K562 (cell line): ENCODE measurements at regions not wholly inside any gene's neighbourhood (a gene's known extent, or its start where the extent isn't known, plus 50 kb on each side); places are given as distances from the start of the nearest gene placed in this dataset.

Experiments used
- CEBPB ChIP-seq: fragments of 450-650 bp; IDR thresholded peaks from 2 replicates; pipeline ENCODE4 v1.6.1; 2016; ENCODE audit warnings: missing genetic modification characterization, missing compliant biosample characterization
- ETV1 ChIP-seq: fragments of 450-650 bp; conservative IDR thresholded peaks from 2 replicates; pipeline ENCODE4 v1.6.1; 2016; ENCODE audit warnings: missing genetic modification characterization, control low read depth, low read depth, missing compliant biosample characterization
- FOSL1 ChIP-seq: fragments of 200-800 bp; sonication (Bioruptor generic); conservative IDR thresholded peaks from 2 replicates; pipeline ENCODE4 v1.6.1; 2016; ENCODE audit warnings: missing genetic modification characterization, missing compliant biosample characterization
- JUN ChIP-seq, 2 experiments: sonication (generic) in 1 of 2; formaldehyde crosslinking in 1 of 2; IDR thresholded peaks; 2 replicates each; pipeline versions ENCODE4 v1.6.1 to v1.8.0; 2012 to 2022; ENCODE audit warnings: borderline replicate concordance in 2 of 2, mild to moderate bottlenecking in 2 of 2, improper control_type of control experiment in 1 of 2, low read depth in 1 of 2, low read length in 1 of 2, missing genetic modification reagents in 1 of 2
- KDM1A ChIP-seq, 2 experiments: fragments of 450-650 bp; IDR thresholded peaks; 2 replicates each; pipeline ENCODE4 v1.6.1; 2016; ENCODE audit warnings: mild to moderate bottlenecking in 2 of 2
- KLF16 ChIP-seq: IDR thresholded peaks from 2 replicates; pipeline ENCODE4 v1.6.1; 2016; ENCODE audit warnings: antibody characterized with exemption
- MAFK ChIP-seq: IDR thresholded peaks from 2 replicates; pipeline ENCODE4 v1.6.1; 2011; ENCODE audit warnings: low read length, improper control_type of control experiment
- NR3C1 ChIP-seq: sonication (generic); formaldehyde crosslinking; IDR thresholded peaks from 2 replicates; pipeline ENCODE4 v1.8.1; 2022; ENCODE audit warnings: missing genetic modification reagents
- PTTG1 ChIP-seq: fragments of 450-650 bp; IDR thresholded peaks from 2 replicates; pipeline ENCODE4 v1.6.1; 2016; ENCODE audit warnings: low read depth, mild to moderate bottlenecking, missing genetic modification characterization, missing compliant biosample characterization
- SMARCA4 ChIP-seq: fragments of 450-650 bp; IDR thresholded peaks from 2 replicates; pipeline ENCODE4 v1.6.1; 2016
- SOX6 ChIP-seq: fragments of 450-650 bp; IDR thresholded peaks from 2 replicates; pipeline ENCODE4 v1.6.1; 2014; ENCODE audit warnings: mild to moderate bottlenecking
- ZC3H8 ChIP-seq: fragments of 450-650 bp; IDR thresholded peaks from 2 replicates; pipeline ENCODE4 v1.6.1; 2017
- ZKSCAN8 ChIP-seq: fragments of 200-800 bp; sonication (Bioruptor generic); IDR thresholded peaks from 2 replicates; pipeline ENCODE4 v1.6.1; 2016; ENCODE audit warnings: missing genetic modification characterization, missing compliant biosample characterization
- ZNF324 ChIP-seq: fragments of 250-450 bp; sonication (Bioruptor Pico); IDR thresholded peaks from 2 replicates; pipeline ENCODE4 v1.4.0; 2020; ENCODE audit warnings: mild to moderate bottlenecking
- ZNF57 ChIP-seq: fragments of 450-650 bp; formaldehyde crosslinking; IDR thresholded peaks from 2 replicates; pipeline ENCODE4 v1.4.0; 2020; ENCODE audit warnings: mild to moderate bottlenecking, moderate library complexity
- ZNF583 ChIP-seq: fragments of 250-450 bp; sonication (Bioruptor Pico); IDR thresholded peaks from 2 replicates; pipeline ENCODE4 v1.4.0; 2020
- TF ChIP-seq, protein P1 (sequence below), 2 experiments: IDR thresholded peaks in 1 of 2; conservative IDR thresholded peaks in 1 of 2; 2 replicates each; pipeline ENCODE4 v1.6.1; 2016; ENCODE audit warnings: low read depth in 2 of 2, mild to moderate bottlenecking in 1 of 2, missing compliant biosample characterization in 1 of 2, missing genetic modification characterization in 1 of 2, moderate library complexity in 1 of 2
- TF ChIP-seq, protein P2 (sequence below), 2 experiments: fragments of 200-800 bp in 1 of 2; sonication (Bioruptor generic) in 1 of 2; sonication (generic) in 1 of 2; formaldehyde crosslinking in 1 of 2; IDR thresholded peaks in 1 of 2; conservative IDR thresholded peaks in 1 of 2; 2 replicates each; pipeline versions ENCODE4 v1.5.0 to v1.6.1; 2016 to 2020; ENCODE audit warnings: missing compliant biosample characterization in 1 of 2, missing genetic modification characterization in 1 of 2, missing genetic modification reagents in 1 of 2
- TF ChIP-seq, protein P3 (sequence below), 2 experiments: fragments of 450-650 bp in 1 of 2; sonication (generic) in 1 of 2; formaldehyde crosslinking in 1 of 2; IDR thresholded peaks in 1 of 2; conservative IDR thresholded peaks in 1 of 2; 2 replicates each; pipeline versions ENCODE4 v1.6.1 to v1.8.1; 2016 to 2023; ENCODE audit warnings: mild to moderate bottlenecking in 2 of 2, moderate library complexity in 2 of 2, inconsistent platforms in 1 of 2, missing genetic modification reagents in 1 of 2
- TF ChIP-seq, protein P4 (sequence below): sonication (generic); formaldehyde crosslinking; IDR thresholded peaks from 2 replicates; pipeline ENCODE4 v1.5.0; 2020; ENCODE audit warnings: missing genetic modification reagents
- TF ChIP-seq, protein P5 (sequence below): fragments of 450-650 bp; IDR thresholded peaks from 2 replicates; pipeline ENCODE4 v1.6.1; 2016

DNA sequence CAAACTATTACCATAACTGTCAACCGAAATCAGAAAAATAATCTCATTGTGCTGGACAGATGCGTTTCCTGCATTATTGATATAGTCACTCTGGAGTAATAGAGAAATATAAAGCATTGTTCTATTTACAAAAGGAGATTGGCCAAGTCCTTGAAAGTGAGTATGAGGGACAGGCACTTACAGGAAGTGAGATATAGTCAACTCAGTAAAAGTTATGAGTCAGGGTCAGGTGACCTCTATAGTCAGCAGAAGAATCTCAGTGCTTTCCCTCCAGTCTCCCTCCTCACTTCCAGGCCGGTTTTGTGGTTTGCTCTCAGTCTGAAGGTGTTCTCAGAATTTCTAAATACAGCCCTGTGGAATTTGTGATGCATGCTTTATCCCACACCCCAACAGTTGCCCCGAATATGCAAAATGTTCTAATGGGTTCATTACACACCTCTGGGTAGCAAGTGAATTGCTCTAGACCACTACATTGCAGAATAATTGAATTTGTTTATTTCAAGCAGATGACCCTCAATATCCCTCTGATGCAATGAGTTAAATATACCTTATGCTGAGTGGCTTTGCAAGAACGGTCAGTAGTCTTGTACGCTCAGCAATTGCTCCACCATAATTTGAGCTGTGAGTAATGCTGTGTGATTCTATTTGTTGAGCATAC lies 787.7 kb downstream of the MCTP2 start (continued):
- TF ChIP-seq ETV1 (tag) (peak; percentile 52; the same call in 1 of the 2 replicates), ZNF583 (no peak), NR3C1 (CRISPR knock-in tag) (no peak), ZC3H8 (no peak), ZNF57 (peak; percentile 69; the same call in 1 of the 2 replicates), PTTG1 (no peak), KLF16 (no peak), KDM1A (IDR thresholded peaks at IDR 0.05) (peak in 1 of 2 experiments; percentile 50; a peak in 1 of 4 replicates), MAFK (0 out of 2 replicates have a peak, but pooled peaks have one; percentile 17), JUN (IDR thresholded peaks at IDR 0.05; ENCODE audit: borderline replicate concordance, low read depth, low read length) (0 out of 2 replicates have a peak, but pooled peaks have one; percentile 56), JUN (CRISPR knock-in tag; IDR thresholded peaks at IDR 0.05; ENCODE audit: borderline replicate concordance) (no peak), CEBPB (no peak), SMARCA4 (0 out of 2 replicates have a peak, but pooled peaks have one; percentile 19), ZKSCAN8 (CRISPR knock-in tag) (no peak), FOSL1 (tag) (peak; percentile 87), ZNF324 (CRISPR knock-in tag) (no peak), SOX6 (peak; percentile 50; the same call in 1 of the 2 replicates)
- TF ChIP-seq, protein P1, sequence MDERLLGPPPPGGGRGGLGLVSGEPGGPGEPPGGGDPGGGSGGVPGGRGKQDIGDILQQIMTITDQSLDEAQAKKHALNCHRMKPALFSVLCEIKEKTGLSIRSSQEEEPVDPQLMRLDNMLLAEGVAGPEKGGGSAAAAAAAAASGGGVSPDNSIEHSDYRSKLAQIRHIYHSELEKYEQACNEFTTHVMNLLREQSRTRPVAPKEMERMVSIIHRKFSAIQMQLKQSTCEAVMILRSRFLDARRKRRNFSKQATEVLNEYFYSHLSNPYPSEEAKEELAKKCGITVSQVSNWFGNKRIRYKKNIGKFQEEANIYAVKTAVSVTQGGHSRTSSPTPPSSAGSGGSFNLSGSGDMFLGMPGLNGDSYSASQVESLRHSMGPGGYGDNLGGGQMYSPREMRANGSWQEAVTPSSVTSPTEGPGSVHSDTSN (CRISPR knock-in tag; IDR thresholded peaks at IDR 0.05; ENCODE audit: low read depth) = no peak
- TF ChIP-seq, protein P1 (tag; conservative IDR thresholded peaks at IDR 0.05; ENCODE audit: low read depth) = peak; percentile 49
- TF ChIP-seq, protein P2, sequence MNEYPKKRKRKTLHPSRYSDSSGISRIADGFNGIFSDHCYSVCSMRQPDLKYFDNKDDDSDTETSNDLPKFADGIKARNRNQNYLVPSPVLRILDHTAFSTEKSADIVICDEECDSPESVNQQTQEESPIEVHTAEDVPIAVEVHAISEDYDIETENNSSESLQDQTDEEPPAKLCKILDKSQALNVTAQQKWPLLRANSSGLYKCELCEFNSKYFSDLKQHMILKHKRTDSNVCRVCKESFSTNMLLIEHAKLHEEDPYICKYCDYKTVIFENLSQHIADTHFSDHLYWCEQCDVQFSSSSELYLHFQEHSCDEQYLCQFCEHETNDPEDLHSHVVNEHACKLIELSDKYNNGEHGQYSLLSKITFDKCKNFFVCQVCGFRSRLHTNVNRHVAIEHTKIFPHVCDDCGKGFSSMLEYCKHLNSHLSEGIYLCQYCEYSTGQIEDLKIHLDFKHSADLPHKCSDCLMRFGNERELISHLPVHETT (CRISPR knock-in tag; conservative IDR thresholded peaks at IDR 0.05 in 1 of 2, IDR thresholded peaks at IDR 0.05 in 1 of 2) = no peak
- TF ChIP-seq, protein P3, sequence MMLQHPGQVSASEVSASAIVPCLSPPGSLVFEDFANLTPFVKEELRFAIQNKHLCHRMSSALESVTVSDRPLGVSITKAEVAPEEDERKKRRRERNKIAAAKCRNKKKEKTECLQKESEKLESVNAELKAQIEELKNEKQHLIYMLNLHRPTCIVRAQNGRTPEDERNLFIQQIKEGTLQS (IDR thresholded peaks at IDR 0.05) = peak; percentile 56
- TF ChIP-seq, protein P3 (CRISPR knock-in tag; conservative IDR thresholded peaks at IDR 0.05) = no peak
- TF ChIP-seq, protein P4, sequence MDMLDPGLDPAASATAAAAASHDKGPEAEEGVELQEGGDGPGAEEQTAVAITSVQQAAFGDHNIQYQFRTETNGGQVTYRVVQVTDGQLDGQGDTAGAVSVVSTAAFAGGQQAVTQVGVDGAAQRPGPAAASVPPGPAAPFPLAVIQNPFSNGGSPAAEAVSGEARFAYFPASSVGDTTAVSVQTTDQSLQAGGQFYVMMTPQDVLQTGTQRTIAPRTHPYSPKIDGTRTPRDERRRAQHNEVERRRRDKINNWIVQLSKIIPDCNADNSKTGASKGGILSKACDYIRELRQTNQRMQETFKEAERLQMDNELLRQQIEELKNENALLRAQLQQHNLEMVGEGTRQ (CRISPR knock-in tag) = peak; percentile 64
- TF ChIP-seq, protein P5, sequence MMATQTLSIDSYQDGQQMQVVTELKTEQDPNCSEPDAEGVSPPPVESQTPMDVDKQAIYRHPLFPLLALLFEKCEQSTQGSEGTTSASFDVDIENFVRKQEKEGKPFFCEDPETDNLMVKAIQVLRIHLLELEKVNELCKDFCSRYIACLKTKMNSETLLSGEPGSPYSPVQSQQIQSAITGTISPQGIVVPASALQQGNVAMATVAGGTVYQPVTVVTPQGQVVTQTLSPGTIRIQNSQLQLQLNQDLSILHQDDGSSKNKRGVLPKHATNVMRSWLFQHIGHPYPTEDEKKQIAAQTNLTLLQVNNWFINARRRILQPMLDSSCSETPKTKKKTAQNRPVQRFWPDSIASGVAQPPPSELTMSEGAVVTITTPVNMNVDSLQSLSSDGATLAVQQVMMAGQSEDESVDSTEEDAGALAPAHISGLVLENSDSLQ = peak; percentile 84
